GM18861 (cell line): ENCODE measurements at regions not wholly inside any gene's neighbourhood (a gene's known extent, or its start where the extent isn't known, plus 50 kb on each side); places are given as distances from the start of the nearest gene placed in this dataset.

Experiments used
- ATAC-seq: cut with Tn5 transposase; IDR thresholded peaks from one replicate; pipeline ENCODE4 v1.9.1; 2021; ENCODE audit not compliant: unreplicated experiment

- no peak for ATAC-seq
Observed at GRCh38 chr2:16615687-16616615, 49.7 kb downstream of the CYRIA start.

- no peak for ATAC-seq
Observed at GRCh38 chr2:16615246-16615645, 50.4 kb downstream of the CYRIA start.

- ATAC-seq: no peak
Observed at GRCh38 chr2:16614314-16614860, 51.2 kb downstream of the CYRIA start.

GRCh38 chr2:16613539-16614011 lies 52.1 kb downstream of the CYRIA start:
- no peak for ATAC-seq

GRCh38 chr2:16612490-16612889 lies 53.1 kb downstream of the CYRIA start:
- no peak for ATAC-seq

- ATAC-seq: no peak
Observed at GRCh38 chr2:16609786-16610185, 55.8 kb downstream of the CYRIA start.

- peak; percentile 90 for ATAC-seq
Observed at GRCh38 chr2:16608661-16609643, 56.7 kb downstream of the CYRIA start.

GRCh38 chr2:16607301-16607700 lies 58.3 kb downstream of the CYRIA start:
- ATAC-seq: no peak

- no peak for ATAC-seq
Observed at GRCh38 chr2:16604236-16604635, 61.4 kb downstream of the CYRIA start.

- no peak for ATAC-seq
Observed at GRCh38 chr2:16591370-16591933, 74.2 kb downstream of the CYRIA start.

- ATAC-seq: no peak
Observed at GRCh38 chr2:16589465-16589864, 76.2 kb downstream of the CYRIA start.

- ATAC-seq: no peak
Observed at GRCh38 chr2:16588565-16588964, 77.1 kb downstream of the CYRIA start.

- ATAC-seq: no peak
Observed at GRCh38 chr2:16587601-16588000, 78.0 kb downstream of the CYRIA start.

- ATAC-seq: no peak
Observed at GRCh38 chr2:16584824-16585540, 80.7 kb downstream of the CYRIA start.

- no peak for ATAC-seq
Observed at GRCh38 chr2:16584084-16584483, 81.5 kb downstream of the CYRIA start.

GRCh38 chr2:16581241-16581640 lies 84.4 kb downstream of the CYRIA start:
- no peak for ATAC-seq

GRCh38 chr2:16578081-16578480 lies 87.6 kb downstream of the CYRIA start:
- no peak for ATAC-seq

GRCh38 chr2:16570516-16570915 lies 95.1 kb downstream of the CYRIA start:
- no peak for ATAC-seq

- no peak for ATAC-seq
Observed at GRCh38 chr2:16568998-16569784, 96.4 kb downstream of the CYRIA start.
